Stimulated activated naive B cell treated with anti-CD40 and anti-IgM and Interleukin-4, amounts not matched to agents 10 μg/mL and 1 μg/mL and 100 μg/mL, for 72 hours (primary cell): ENCODE measurements at regions not wholly inside any gene's neighbourhood (a gene's known extent, or its start where the extent isn't known, plus 50 kb on each side); places are given as distances from the start of the nearest gene placed in this dataset.
"Not testable (repeated sequence)": the region's sequence is repeated elsewhere in the genome, so short reads cannot be mapped to it uniquely, and the experiment has no call there.

ENCODE experiments used
- ATAC-seq, 2 donors: fragments of 150-1000 bp; cut with Tn5 transposase; replicated peaks; 2 replicates each; pipeline ENCODE4 v1.10.0; 2021; ENCODE audit warnings: moderate library complexity in 1 of 2
- DNase-seq: peaks from one replicate; pipeline ENCODE4 v3.0.0; 2021
- H3K27ac Mint-ChIP-seq: one replicate; pipeline ENCODE4 v1.8.0; 2022; ENCODE audit warnings: mild to moderate bottlenecking, mixed read lengths
- H3K27me3 Mint-ChIP-seq, 2 donors: one replicate each; pipeline ENCODE4 v1.8.0; 2022; ENCODE audit warnings: mixed read lengths in 2 of 2
- H3K36me3 Mint-ChIP-seq, 2 donors: one replicate each; pipeline ENCODE4 v1.8.0; 2022; ENCODE audit warnings: mixed read lengths in 2 of 2, mild to moderate bottlenecking in 1 of 2
- H3K4me1 Mint-ChIP-seq, 2 donors: one replicate each; pipeline ENCODE4 v1.8.0; 2022; ENCODE audit warnings: mixed read lengths in 2 of 2, mild to moderate bottlenecking in 1 of 2
- H3K4me3 Mint-ChIP-seq, 2 donors: one replicate each; pipeline ENCODE4 v1.8.0; 2022; ENCODE audit warnings: mild to moderate bottlenecking in 2 of 2, mixed read lengths in 2 of 2, moderate library complexity in 1 of 2
- H3K9me3 Mint-ChIP-seq, 2 donors: one replicate each; pipeline ENCODE4 v1.8.0; 2022; ENCODE audit warnings: mixed read lengths in 2 of 2, mild to moderate bottlenecking in 1 of 2

- no peak overlapping the region for H3K4me3 Mint-ChIP-seq
- H3K27ac Mint-ChIP-seq = no peak overlapping the region
- no peak for DNase-seq
- H3K27me3 Mint-ChIP-seq = no peaks in the 10 kb centered on the region
- H3K36me3 Mint-ChIP-seq = no peaks in the 10 kb centered on the region
- ATAC-seq = no peak
- no peaks in the 10 kb centered on the region for H3K4me1 Mint-ChIP-seq
- peaks cover 3 to 5% of the 10 kb centered on the region in 2 donors for H3K9me3 Mint-ChIP-seq
Observed at GRCh38 chr4:165802452-165802851, 70.6 kb upstream of the TLL1 start.

DNA sequence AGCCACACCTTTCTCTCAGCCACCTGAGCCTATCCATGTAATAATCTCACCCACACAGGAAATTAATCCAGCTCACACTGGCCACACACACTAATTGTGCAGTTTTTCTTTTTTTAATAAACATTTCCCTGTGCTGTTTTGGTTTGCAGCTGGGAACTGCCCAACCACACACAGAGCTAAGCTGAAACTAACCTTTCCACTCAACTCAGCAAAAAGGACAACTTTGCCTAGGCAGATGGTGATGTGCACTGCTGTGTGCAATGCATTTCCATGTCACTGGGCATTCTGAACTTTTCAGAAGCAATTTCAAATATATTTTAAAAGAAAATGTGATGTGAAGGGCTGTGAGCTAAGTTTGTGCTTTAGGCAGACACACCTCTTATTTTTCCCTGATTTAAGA lies 70.0 kb upstream of the TLL1 start:
- ATAC-seq = no peak
- Mint-ChIP-seq H3K4me1 (no peaks in the 10 kb centered on the region), H3K27me3 (no peaks in the 10 kb centered on the region), H3K9me3 (peaks cover 0 to 1% of the 10 kb centered on the region in 2 donors), H3K4me3 (no peak overlapping the region), H3K36me3 (no peaks in the 10 kb centered on the region), H3K27ac (no peak overlapping the region)
- DNase-seq = no peak

- no peaks in the 10 kb centered on the region for H3K4me1 Mint-ChIP-seq
- no peak for DNase-seq
- no peak overlapping the region for H3K27ac Mint-ChIP-seq
- no peak for ATAC-seq
- no peaks in the 10 kb centered on the region for H3K9me3 Mint-ChIP-seq
- H3K27me3 Mint-ChIP-seq = no peaks in the 10 kb centered on the region
- no peaks in the 10 kb centered on the region for H3K36me3 Mint-ChIP-seq
- no peak overlapping the region for H3K4me3 Mint-ChIP-seq
Observed at GRCh38 chr4:165805406-165805805, 67.6 kb upstream of the TLL1 start.

DNA sequence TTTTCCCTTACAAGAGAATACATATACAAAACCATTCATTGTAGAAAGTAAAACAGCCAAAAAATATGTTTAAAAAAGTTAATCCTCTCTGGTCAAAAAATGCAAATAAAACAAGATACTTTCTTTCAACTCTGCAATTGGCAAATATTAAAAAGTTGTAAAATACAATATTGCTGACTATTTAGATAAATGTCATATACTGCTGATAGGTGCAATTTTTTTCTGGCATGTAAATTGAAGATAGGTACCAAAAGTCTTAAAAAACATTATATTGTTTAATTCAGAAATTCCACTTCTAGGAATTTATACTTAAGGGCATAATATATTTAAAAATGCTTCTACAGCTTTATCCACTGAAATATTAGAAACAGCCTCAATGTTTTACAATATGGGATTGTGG lies 66.4 kb upstream of the TLL1 start:
- no peaks in the 10 kb centered on the region for H3K9me3 Mint-ChIP-seq
- ATAC-seq (no peak), DNase-seq (no peak)
- no peaks in the 10 kb centered on the region for H3K4me1 Mint-ChIP-seq
- H3K4me3 Mint-ChIP-seq = no peak overlapping the region
- H3K36me3 Mint-ChIP-seq = no peaks in the 10 kb centered on the region
- H3K27me3 Mint-ChIP-seq = no peaks in the 10 kb centered on the region
- no peak overlapping the region for H3K27ac Mint-ChIP-seq

DNA sequence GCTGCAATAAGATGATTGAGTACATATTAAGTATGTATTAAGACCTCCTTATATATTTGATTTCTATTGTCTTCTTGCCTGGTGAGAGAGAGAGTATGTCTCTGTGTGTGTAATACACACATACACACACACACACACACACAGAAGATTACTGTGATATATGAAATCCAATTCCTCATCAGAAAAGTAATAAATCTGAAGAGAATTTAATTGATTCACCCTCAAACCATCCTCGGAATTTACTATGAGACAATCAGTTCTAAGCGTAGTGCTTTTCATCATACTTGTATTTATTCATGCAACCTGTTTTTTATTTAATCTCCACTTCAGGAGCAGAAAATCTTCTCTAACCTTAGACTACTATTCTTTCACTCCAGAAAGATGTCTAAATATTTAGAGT lies 62.3 kb upstream of the TLL1 start:
- no peaks in the 10 kb centered on the region for H3K27me3 Mint-ChIP-seq
- H3K27ac Mint-ChIP-seq = no peak overlapping the region
- H3K4me1 Mint-ChIP-seq = no peaks in the 10 kb centered on the region
- ATAC-seq = no peak
- H3K36me3 Mint-ChIP-seq = no peaks in the 10 kb centered on the region
- no peaks in the 10 kb centered on the region for H3K9me3 Mint-ChIP-seq
- DNase-seq = no peak
- H3K4me3 Mint-ChIP-seq = no peak overlapping the region

DNA sequence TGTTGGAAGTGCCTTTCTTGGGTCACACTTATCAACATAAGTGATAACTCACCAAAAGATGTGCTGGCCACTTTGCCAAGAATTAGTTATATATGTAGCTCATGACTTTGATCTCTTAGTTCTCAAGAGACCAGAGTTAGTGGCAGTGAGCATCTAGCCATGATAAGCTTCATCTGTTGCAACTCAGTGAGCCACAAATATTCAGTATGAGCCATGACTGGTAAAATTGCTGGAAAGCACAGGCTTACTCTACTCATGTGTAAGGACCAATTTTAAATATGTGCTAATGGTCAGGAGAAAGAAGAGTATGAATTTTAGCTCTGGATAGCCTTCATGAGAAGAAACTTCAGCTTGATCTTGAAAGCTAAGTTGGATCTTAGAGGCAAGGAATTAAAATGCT lies 59.4 kb upstream of the TLL1 start:
- no peaks in the 10 kb centered on the region for H3K27me3 Mint-ChIP-seq
- H3K4me3 Mint-ChIP-seq = no peak overlapping the region
- no peaks in the 10 kb centered on the region for H3K4me1 Mint-ChIP-seq
- DNase-seq = no peak
- H3K27ac Mint-ChIP-seq = no peak overlapping the region
- H3K9me3 Mint-ChIP-seq = peaks cover 0 to 1% of the 10 kb centered on the region in 2 donors
- H3K36me3 Mint-ChIP-seq = no peaks in the 10 kb centered on the region
- no peak for ATAC-seq

DNA sequence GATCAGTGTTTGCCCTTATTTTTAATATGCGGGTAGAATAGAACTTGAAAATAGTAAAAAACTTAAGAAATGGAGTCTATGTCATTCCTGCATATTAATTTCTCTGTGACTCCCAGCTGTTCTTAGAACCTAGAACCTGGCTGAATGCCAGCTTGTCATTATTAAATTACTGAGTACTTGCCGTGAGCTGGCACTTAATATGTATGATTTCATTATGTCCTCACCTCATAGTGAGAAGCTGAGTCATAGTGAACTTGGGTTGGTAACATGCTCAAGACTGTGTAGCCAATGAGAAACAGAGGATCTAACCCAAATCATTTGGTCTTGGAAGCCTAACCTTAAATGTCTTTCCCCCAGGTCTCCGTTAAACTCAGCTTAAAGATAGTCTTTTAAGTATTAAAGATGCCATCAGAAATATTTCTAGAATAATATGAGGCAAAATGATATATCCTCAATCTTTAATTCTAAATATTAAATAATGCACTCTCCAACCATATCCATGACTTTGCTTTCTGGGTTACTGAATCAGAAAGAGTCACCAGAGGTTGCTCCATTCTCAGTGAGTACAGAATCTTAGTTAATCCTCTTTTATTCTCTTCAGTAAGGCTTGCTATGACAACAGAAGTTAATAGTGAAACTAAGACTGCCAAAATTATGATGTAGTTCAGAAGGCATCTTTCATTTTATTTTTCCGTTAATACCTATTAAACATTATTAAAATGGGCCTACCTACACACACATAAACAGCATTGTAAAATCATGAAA lies 58.6 kb upstream of the TLL1 start:
- no peak overlapping the region for H3K4me3 Mint-ChIP-seq
- no peak for DNase-seq
- H3K27ac Mint-ChIP-seq = no peak overlapping the region
- no peaks in the 10 kb centered on the region for H3K27me3 Mint-ChIP-seq
- H3K9me3 Mint-ChIP-seq = peaks cover 0 to 1% of the 10 kb centered on the region in 2 donors
- H3K4me1 Mint-ChIP-seq = no peaks in the 10 kb centered on the region
- H3K36me3 Mint-ChIP-seq = no peaks in the 10 kb centered on the region
- no peak for ATAC-seq

- H3K4me3 Mint-ChIP-seq, H3K27me3 Mint-ChIP-seq, H3K4me1 Mint-ChIP-seq, ATAC-seq, H3K9me3 Mint-ChIP-seq, H3K36me3 Mint-ChIP-seq, H3K27ac Mint-ChIP-seq, DNase-seq: not testable (repeated sequence)
Observed at GRCh38 chr4:165819126-165819525, 53.9 kb upstream of the TLL1 start.
